ENCODE measurements at regions not wholly inside any gene's neighbourhood (a gene's known extent, or its start where the extent isn't known, plus 50 kb on each side); places are given as distances from the start of the nearest gene placed in this dataset.

DNA sequence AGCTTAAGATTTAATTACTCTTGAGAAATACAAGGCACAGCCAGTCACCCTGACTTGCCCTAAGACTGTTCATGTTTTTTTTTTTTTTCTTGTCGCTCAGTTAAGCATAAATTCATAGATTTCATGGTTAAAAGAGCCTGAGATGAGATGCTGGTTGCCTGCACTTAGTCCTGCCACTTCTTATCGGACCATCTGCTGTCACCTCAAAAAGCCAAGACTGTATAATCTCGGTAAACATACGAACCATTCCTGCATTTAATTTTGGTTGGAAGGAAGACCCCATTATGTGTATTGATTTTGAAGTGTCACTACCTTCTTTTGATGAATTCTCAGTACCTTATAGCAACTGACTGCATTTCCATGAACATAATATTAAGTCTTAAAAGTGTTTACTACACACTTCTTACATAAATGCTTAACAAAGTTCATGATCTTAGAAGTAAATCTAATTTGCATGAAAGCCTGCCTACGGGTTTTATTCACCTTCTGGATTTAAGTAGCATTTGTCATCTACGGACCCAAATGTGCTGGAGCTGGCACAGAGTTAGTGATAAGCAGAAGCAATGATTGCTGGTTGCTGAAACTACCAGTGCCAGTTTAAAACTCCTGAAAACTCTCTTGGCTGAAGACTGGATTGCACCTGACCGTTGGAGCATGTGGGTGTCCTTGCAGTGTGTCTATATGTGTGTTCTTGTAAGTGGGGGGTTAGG lies 843.4 kb downstream of the TMEM182 start:
- Histone ChIP-seq H3K36me3 (ENCODE audit: control insufficient read depth in 2 of 4, insufficient read depth in 4 of 4, low read length in 3 of 4) (no peaks in the 10 kb centered on the region), H3K9ac (replicated peaks in 1 of 4; ENCODE audit: extremely low read depth in 1 of 4, low read depth in 3 of 4, low read length in 3 of 4) (no peak overlapping the region), H4K20me1 (replicated peaks in 1 of 2; ENCODE audit: control insufficient read depth in 1 of 2, insufficient read depth in 2 of 2, low read length in 2 of 2) (no peaks in the 10 kb centered on the region), H3K18ac (ENCODE audit: extremely low read depth, low read length) (no peak overlapping the region), H3K27me3 (replicated peaks in 1 of 4; ENCODE audit: control insufficient read depth in 3 of 4, extremely low read depth in 1 of 4, insufficient read depth in 3 of 4, low read length in 3 of 4) (no peaks in the 10 kb centered on the region), H3K4me3 (ENCODE audit: extremely low read depth in 1 of 4, insufficient read depth in 2 of 4, low read depth in 3 of 4, low read length in 4 of 4) (no peak overlapping the region), H3K79me1 (ENCODE audit: low read depth, low read length) (no peaks in the 10 kb centered on the region), H2AFZ (ENCODE audit: low read length) (no peak overlapping the region), H3K23me2 (ENCODE audit: low read depth, low read length) (no peaks in the 10 kb centered on the region), H3K14ac (ENCODE audit: insufficient read length) (no peak overlapping the region), H2BK12ac (ENCODE audit: low read depth, low read length) (no peak overlapping the region), H2BK120ac (replicated peaks; ENCODE audit: low read depth, low read length) (no peak overlapping the region), H3K56ac (replicated peaks; ENCODE audit: insufficient read length, low read depth, low read length) (no peak overlapping the region), H3K27ac (ENCODE audit: low read depth, low read length) (no peak overlapping the region), H4K5ac (ENCODE audit: insufficient read length, low read depth, low read length) (no peak overlapping the region), H3K79me2 (ENCODE audit: control insufficient read depth in 1 of 2, insufficient read depth in 2 of 2, low read length in 2 of 2) (no peaks in the 10 kb centered on the region), H3K23ac (ENCODE audit: insufficient read length) (no peak overlapping the region), H3K4ac (replicated peaks; ENCODE audit: insufficient read length, low read depth, low read length) (no peak overlapping the region), H2BK20ac (ENCODE audit: low read length) (no peak overlapping the region), H4K91ac (replicated peaks; ENCODE audit: insufficient read length, low read length) (no peak overlapping the region), H3K4me1 (replicated peaks in 1 of 4; ENCODE audit: control insufficient read depth in 3 of 4, insufficient read depth in 4 of 4, low read length in 3 of 4) (0 out of 7 replicates have a peak, but pooled peaks cover 0 to 3% (median 0%) of the 10 kb centered on the region in 4 experiments), H3K9me3 (ENCODE audit: insufficient read depth in 2 of 2, low read depth in 1 of 2, low read length in 1 of 2) (peaks cover 12 to 15% of the 10 kb centered on the region in 2 experiments; a peak in 2 of 4 replicates), H4K8ac (ENCODE audit: extremely low read depth, insufficient read depth, low read length) (no peak overlapping the region), H2BK15ac (ENCODE audit: low read length) (no peak overlapping the region), H2BK5ac (ENCODE audit: low read depth, low read length) (no peak overlapping the region), H2AK5ac (ENCODE audit: low read depth, low read length) (no peak overlapping the region), H3K4me2 (ENCODE audit: insufficient read depth in 1 of 2, low read depth in 2 of 2, low read length in 2 of 2) (no peak overlapping the region)
- CTCF ChIA-PET (ENCODE audit: partially characterized antibody) = no interaction called here
- 92% methylated on average over 7 of the region's 7 CpGs; no CpG with 5 or more reads in 1 of the 2 experiments for WGBS, 2 experiments (ENCODE audit: extremely low coverage in 1 of 2, insufficient coverage in 1 of 2, insufficient read length in 1 of 2, insufficient replicate concordance in 2 of 2, low coverage in 1 of 2, low lambda C conversion rate in 2 of 2, missing lambda C conversion rate in 1 of 2)
- no peak for FAIRE-seq
- POLR2A ChIA-PET (ENCODE audit: partially characterized antibody) = no interaction called here
- DNase-seq (ENCODE audit: low read depth in 1 of 2, low spot score in 2 of 2) = no peak
- TF ChIP-seq RFX5 (IDR thresholded peaks at IDR 0.05; ENCODE audit: borderline replicate concordance, low read depth, low read length) (no peak), POLR2AphosphoS5 (IDR thresholded peaks at IDR 0.05; ENCODE audit: low read depth, low read length) (no peak), SUZ12 (IDR thresholded peaks at IDR 0.05; ENCODE audit: low read length) (no peak), EGR1 (IDR thresholded peaks at IDR 0.05; ENCODE audit: borderline replicate concordance, low read depth, low read length) (no peak), ASH2L (IDR thresholded peaks at IDR 0.05; ENCODE audit: low read length) (no peak), E2F6 (IDR thresholded peaks at IDR 0.05) (no peak)
- TF ChIP-seq, protein P1, sequence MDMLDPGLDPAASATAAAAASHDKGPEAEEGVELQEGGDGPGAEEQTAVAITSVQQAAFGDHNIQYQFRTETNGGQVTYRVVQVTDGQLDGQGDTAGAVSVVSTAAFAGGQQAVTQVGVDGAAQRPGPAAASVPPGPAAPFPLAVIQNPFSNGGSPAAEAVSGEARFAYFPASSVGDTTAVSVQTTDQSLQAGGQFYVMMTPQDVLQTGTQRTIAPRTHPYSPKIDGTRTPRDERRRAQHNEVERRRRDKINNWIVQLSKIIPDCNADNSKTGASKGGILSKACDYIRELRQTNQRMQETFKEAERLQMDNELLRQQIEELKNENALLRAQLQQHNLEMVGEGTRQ (IDR thresholded peaks at IDR 0.05; ENCODE audit: low read length) = no peak
